Inferior parietal cortex (tissue), 1 donor: ENCODE measurements at regions not wholly inside any gene's neighbourhood (a gene's known extent, or its start where the extent isn't known, plus 50 kb on each side); places are given as distances from the start of the nearest gene placed in this dataset.

ENCODE experiments used
- DNase-seq: peaks from one replicate; pipeline ENCODE4 v3.0.0-alpha.2; 2016; ENCODE audit errors: extremely low spot score

DNA sequence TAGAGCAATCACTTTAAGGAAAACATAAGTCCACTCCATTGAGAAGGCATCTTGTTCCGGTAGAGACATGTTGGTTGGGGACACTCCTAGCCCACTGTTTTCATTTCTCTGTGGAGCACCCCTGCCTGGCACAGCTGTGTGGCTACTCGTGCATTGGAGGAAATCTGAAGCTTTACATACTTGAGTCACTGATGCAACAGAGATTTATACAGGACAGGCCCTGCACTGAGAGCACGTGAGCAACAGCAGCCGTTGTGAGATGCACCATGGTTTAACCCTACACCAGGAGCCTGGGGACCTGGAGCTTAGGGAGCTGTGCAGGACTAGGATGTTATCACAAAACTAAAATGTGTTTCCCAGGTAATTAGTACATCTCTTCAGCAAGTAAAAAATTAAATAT, 230.7 kb upstream of the IRX1 start:
- DNase-seq: no peak

DNA sequence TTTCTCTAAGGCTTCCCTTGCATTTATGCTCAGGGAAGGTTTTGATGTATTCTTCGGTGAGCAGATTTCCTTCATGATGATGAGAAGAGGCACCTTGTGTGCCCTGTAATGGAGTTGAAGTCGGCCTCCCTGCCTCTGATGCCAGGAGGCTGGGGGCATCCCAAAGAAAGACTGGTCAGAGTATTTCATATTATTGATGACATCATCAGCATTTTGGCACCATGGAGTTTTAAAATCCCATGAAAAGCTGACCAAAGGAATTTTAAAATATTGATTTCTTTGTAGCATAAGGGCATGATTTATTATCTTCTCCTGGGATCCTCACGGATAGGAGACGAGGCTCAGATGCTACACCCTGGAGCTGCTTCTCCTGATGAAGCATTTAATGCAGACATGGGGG, 231.2 kb upstream of the IRX1 start:
- DNase-seq: no peak

DNA sequence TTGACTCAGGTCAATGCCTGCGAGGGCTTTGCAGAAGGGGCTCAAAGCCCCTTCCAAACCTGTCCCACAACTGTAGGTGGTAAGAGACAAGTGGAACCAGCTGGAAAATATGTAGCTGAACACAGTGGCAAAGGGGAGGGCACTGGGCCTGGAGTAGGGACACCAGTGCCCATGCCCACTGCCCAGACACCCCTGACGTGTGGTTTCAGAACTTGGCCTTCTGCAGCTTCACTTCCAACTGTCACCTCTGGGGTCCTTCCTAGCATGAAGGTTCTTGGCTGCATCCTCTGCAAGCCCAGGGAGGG, 233.1 kb upstream of the IRX1 start:
- no peak for DNase-seq

DNA sequence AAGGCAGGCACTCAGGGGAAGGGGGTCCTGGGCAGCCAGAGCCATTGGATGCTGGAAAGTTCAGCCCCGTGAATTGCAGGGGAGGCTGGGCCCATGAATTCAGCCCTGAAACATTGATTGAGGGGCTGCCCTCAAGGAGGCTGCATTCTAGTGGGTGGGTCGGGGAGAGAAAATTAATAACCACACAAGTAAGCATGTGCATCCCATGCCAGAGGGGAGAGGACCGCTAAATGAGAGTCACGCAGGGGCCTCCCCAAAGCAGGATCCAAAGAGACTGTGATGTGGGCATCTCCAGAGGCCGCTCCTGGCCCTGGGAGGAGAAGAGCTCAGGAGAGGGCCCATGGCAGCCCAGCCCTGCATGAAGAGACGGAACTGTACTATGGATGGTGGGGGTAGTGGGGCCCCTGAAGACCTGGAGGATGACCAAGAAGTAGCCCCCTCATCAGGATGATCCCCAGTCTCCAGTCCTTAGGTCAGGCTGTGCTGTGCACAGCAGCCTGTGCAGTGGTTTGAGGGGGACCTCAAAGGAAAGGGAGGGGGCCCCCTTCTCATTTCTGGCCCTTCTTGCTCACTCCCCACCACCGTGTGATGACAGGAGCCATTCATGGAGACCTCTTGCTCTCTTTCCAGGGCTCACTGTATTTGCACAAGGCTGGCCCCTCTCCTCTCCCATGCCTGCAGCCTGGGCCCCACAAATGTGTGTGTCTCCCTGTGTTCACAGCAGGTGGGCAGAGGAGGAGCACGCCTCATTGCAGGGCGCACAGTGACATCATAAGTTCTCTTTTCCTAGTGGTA, 233.6 kb upstream of the IRX1 start:
- no peak for DNase-seq

DNA sequence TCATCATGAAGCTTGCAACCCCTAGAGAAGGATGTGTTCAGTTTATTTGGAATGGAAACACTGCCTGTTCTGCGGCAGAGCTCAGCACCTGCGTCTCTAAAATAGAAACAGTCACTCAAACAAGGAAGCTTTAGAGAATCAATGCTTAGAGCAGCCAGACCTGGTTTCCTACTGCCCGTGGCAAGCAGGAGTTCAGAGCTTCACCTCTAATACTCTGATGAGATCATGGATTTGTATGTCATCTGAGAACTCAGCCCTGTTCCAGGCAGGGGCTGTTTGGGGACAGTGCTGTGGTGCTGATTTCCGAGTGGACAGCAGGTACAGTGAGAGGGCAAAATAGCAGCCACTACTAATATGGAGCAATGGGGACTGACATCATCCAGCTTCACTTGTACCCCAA, 236.0 kb upstream of the IRX1 start:
- no peak for DNase-seq

DNA sequence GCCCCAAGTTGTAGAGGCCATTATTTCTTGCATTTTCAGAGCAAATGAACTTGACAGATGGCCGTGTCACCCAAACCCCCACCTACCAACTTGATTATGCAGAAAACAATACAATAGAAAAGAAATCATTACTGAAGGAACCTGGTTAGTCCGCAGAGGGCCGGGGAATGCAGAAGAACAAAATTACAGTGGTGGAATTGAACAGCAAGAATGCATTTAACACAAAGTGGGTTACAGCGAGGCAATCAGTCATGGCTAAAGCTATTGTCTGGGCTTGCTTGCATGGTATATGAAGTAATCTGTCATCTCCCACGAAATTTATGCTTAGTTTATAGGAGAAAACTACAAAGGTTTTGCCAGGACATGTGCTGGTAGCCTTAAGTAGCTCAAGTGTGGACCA, 238.3 kb upstream of the IRX1 start:
- no peak for DNase-seq

DNA sequence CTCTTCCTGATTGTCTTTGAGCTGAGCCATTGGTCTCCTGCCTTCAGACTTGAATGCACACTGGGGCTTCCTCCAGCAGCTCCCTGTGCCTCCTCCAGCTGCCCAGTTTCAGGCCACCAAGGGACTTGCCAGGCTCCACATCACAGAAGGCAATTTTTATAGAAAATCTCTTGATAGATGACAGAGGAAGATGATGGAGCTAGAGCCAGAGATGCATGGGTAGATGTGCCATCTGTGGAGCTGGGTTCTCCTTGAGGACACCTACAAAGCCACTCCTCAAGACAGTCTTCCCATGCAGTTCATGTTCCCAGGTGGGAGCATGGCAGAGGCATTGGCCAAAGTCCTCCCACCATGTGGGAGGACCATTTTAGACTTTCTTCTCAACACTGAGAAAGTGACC, 239.6 kb upstream of the IRX1 start:
- DNase-seq: no peak

DNA sequence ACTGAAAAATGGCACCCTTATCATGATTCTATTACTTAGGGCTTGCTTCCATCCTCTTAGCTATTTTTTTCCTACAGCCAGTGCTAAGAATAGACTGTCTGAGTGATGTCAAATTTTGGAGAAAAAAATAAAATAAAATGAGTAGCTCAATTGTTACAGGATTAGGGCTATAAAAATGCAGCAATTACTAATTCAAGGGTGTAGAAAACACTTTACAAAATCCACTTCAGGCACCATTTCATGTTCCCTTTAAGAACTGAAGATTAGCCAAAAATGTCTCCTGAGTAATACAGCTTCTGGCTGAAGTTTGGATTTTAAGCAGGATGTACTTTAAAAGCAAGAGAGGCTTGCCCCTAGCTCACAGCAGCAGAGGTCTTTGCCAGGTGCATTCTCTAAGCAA, 240.5 kb upstream of the IRX1 start:
- DNase-seq: no peak

DNA sequence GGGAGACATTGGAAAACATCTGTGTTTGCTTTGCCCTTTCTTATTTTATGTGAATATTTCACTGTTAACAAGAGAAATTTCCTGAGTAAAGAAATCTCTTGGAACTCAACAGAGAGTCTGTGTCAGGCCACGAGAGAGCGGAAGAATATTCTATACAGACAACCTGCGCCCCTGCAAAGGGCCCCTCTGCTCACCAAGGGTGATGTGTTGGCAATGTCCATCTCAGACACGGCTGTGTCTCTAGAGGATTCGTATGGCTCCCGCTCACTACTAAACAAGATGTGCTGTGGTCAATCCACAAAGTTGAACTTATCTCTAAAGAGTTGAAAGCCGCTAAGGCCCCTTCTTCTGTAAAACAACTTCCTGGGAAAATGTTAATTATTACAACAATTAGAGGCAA, 241.0 kb upstream of the IRX1 start:
- no peak for DNase-seq

DNA sequence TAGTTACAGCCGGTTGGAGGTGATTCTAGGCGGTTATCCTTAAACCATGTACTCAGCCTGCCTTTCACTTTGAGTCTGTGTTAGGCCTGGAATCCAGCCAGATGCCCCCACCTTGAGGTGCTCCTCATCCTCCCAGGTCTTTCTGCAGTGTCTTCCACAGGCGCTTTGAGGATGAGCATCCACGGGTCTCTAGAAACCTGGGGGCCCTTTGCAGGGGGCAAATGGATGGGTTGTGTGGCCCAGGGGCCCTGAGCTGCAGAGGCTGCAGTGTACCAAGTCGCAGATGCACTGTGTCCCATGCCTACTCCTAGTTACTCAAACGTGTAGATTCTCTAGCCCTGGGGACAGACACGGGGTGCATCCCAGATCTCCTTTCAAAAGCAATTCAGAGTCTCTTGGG, 242.1 kb upstream of the IRX1 start:
- no peak for DNase-seq

DNA sequence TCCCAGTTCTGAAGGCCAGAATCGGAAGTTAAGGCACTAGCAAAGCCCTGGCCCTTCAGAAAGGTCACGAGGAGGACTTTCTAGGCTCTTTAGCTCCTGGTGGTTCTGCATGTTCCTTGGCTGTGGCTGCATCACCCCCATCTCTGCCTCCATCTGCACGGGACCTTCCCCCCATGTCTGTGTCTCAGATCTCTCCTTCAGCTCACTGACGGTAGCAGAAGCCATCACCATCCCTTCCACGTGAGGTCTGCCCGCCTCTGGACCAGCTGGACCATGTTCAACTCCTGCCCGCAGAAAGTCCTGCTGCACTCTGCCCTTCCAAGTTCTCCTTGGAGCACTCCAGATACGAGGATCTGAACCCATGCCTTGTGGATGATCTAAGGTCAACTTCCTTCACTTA, 242.9 kb upstream of the IRX1 start:
- no peak for DNase-seq

DNA sequence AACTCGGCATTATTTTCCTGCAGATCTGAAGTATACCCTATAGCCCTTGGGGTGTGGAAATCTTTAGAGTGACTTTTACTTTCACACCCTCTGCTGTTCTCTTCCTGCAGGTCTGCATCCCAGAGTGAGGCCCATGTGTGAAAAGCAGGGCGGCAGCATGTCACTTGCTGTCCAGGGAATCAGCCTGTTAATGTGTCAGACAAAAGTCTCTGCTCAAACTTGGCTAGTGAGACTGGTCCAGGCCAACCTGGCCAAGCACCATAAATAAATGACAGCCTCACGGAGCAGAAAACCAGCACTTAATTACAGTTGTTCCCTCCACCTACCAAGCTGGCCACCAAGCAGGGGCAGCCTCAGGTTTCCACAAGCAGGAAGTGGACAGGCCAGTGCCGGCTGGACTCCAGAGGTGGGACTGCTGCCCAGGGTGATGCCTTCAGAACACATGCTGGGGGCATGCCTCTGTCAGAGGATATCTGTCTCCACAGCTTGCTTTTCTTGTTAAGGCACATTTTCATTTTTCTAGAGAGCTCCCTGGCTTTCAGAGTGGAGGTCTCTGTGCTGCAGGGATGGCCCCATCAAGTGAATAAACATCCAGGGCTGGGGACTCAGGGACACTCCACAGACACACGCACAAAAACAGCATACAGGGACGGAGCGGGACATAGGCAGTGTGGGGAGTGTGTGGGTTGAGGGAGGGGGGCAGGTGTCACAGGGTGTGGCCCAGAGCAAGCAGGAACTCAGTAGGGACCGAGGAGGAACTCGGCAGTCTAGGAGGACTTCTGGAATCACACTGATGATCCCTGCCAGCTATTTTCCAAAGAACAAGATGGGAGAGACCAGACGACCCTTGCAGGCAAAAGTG, 243.8 kb upstream of the IRX1 start:
- no peak for DNase-seq

DNA sequence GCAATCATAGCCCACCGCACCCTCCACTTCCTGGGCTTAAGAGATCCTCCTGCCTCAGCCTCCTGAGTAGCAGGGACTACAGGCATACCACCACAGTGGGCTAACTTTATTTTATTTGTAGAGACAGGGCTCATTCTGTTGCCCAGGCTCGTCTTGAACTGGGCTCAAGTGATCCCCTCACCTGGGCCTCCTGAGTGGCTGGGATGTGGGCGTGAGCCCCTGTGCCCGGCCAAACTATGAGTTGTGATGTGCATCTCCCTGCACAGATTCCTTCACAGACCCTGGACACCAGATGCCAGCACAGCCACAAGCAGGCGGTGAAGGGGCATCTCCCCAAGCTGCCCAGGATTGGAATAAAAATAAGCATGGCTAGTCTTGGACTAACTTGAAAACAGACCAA, 244.9 kb upstream of the IRX1 start:
- DNase-seq: no peak

DNA sequence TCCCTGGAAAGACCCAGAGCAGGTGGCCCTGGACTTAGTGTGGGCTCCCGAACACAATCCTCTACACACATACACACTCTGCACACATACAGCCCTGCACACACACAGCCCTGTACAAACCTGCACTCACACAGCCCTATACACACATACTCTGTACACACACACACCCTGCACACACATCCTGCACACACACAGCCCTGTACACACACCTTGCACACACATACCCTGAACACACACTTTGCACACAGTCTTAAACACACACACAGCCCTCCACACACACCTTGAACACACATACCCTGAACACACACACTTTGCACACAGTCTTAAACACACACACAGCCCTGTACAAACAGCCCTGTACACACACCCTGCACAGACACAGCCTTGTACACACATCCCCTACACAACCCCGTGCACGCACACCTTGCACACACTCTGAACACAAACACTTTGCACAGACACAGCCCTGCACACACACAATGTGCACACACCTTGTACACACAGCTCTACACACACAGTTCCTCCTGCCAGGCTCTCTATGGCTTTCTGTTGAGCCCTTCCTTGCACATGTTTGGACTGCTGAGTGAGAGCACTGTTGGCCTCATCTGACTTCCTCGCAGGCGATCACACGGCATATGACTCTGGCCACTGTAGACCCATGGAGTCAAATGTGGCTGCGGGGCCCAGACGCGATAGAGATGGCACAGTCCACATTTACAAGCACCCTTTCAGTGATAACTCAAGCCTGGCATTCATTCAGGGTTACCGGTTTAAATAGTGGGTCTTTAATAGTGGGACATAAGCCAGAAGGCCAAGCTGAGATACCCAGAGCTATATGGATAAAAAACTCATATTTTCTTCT, 245.7 kb upstream of the IRX1 start:
- no peak for DNase-seq

DNA sequence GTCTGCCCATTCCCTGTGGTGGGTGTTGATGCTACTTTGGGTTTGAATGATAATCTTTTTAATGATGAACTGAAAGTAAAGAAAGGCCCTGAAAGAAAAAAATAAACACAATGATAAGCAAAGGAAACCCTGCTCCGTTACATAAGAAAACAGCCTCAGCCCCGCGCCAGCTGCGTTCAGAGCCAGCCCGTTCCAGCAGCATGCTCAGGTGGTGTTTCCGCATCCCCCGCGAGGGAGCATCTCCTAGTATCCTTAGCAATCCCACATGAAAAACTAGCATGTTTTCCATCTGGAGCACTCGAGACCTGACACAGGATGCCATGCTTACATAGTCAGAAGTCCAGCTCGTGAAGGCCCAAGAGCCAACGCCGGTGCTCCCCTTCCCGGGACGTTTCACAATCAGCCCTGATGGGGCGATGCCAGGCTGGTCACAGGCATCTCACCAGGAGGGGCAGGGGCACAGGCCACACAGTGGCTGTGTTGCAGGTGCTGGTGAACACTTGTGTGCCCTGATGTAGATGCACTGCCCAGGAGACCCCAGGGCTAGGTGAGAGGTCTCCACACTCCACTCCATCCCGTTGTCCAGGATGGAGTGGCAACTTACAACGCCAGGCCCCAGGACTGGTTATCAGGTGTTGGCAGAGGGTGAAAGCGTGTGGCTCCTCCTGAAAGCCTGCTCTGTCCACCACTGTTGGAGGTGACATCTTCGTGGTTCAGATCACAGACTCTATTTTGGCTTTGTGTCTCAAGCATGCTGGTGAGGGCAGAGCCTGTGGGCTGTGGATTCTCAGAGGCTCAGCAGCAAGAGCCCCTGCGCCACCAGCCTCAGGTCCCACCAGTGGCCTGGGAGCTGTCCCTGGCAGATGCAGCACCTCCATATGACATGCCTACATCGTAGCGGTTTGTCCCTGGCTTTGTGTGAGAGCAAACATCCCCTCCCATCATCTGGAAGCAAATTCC, 246.8 kb upstream of the IRX1 start:
- no peak for DNase-seq

DNA sequence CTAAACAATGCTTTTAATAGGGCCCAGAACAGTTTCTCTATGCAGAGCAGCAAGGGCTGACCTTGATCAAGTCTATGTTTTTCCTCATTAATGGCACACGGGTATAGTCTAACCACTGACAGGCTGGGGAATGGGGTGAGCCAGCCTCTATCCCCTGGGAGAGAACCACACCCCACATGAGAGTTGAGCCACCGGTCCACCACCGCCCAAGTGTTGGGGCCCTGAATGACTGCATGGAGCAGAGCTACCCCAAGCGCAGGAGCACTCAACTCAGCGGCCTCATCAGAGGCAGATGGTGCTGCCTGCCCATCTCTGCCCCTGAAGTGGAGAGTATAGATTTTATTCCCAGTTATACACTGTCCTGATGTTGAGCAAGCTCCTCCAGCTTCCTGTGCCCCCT, 247.9 kb upstream of the IRX1 start:
- DNase-seq: no peak

DNA sequence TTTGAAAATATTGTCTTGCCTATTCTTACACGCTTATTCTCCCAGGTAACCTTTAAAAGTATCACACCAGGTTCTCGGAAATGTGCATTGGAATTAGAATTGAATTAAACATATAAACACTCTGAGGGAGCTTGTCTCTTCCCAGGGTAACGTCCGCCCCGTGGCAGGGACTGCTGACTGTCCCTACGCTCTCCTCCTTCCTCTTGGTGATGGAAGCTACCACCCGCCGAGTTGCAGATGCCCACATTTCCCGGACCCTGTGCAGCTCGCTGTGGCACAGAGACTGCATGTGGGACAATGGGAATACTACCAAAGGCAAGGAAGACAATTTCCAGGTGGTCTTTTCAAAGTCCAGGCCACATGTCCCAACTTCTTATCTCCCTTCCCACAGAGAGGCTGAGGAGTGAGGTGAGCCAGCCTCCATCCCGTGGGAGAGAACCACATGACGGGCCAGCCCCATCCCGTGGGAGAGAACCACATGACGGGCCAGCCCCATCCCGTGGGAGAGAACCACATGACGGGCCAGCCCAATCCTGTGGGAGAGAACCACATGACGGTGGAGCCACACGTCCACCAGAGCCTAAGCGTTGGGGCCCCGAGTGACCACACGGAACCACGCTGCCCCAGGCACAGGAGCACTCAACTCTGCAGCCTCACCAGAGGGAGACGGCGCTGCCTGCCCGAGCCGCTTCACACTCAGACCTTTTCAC, 249.4 kb upstream of the IRX1 start:
- no peak for DNase-seq

DNA sequence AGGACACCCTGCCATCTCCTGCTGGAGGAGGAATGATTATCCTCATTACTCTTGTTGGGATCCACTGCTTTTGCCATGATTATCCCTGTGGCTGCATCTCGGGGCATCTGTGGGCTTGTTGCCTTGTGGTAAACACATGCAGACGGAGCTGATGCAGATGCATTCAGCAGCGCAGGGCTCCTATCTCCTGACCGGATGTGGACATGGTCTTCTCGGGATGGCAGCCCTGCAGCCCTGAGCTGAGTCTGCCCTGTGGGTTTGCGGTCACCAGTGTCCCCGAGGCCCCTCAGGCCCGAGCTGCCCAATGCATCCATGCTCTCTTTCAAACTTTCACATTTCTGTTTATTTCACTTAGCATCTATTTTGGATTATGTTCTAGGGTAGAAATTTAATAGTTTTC, 250.4 kb upstream of the IRX1 start:
- no peak for DNase-seq

DNA sequence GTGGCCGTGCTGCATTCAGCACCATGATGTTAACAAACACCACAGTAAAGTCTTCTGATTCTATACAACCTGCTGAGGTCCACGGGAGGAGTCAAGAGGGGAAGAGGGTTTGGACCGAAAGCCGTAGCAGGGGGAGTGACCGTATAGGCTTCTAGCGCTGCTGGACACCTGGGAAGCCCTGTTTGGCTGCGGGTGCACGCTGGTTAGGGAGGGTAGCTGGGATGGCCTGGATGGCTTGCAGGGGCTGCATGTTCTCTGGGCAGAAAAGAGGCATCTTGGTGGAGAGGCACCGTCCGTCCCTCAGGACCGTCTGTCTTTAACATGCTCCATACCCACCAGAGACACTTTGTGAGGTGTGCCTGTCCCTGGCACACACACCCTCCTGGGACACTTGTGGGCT, 251.0 kb upstream of the IRX1 start:
- DNase-seq: no peak

DNA sequence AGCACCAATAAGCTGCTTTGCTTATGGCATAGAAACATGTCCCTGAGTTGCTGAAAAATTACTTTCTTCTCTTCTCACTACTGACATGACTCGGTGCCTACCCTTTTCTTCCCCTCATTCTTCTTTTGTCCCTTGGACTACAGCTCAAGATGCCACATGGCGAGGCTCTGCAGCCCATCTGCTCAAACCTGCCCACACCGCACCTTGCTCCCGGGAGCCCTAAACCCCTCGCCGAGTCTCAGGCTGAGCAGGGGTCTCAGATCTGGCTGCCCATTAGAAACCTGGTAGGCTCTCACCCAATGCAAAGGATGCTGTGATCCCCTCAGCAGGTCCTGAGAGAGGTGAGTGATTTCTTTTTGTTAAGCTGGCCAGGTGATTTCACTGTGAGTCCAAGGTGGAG, 251.7 kb upstream of the IRX1 start:
- DNase-seq: no peak

DNA sequence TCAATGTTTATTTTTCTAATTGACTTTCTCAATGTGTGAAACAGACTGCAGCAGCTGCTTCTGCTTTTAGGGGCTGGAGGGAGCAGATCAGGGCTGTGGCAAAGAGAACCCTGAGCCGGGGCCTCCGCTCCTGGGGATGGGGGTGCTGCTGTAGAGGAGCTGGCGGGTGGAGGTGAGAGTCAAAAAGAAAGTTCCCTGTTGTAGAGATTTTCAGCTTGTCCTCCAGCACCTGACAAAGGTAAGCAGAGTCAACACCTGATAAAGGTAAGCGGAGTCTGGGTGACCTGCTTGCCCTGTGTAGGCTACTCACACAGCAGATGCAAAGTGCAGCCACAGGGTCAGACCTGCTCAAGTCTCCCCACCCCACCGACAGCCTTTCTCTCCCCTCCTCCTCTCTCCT, 252.4 kb upstream of the IRX1 start:
- DNase-seq: no peak
